CD4-positive, alpha-beta T cell (primary cell): ENCODE measurements at regions not wholly inside any gene's neighbourhood (a gene's known extent, or its start where the extent isn't known, plus 50 kb on each side); places are given as distances from the start of the nearest gene placed in this dataset.
"Not testable (repeated sequence)": the region's sequence is repeated elsewhere in the genome, so short reads cannot be mapped to it uniquely, and the experiment has no call there.

ENCODE experiments used
- ATAC-seq: fragments of 200-7000 bp; cut with Tn5 transposase; one replicate; pipeline ENCODE4 v1.10.0; 2022; ENCODE audit warnings: mild to moderate bottlenecking; ENCODE audit not compliant: poor library complexity
- CTCF ChIA-PET: fragments of 350-600 bp; sonication (Branson Sonifier 250); formaldehyde crosslinking; loops from one replicate; lab custom pipeline; 2021; ENCODE audit warnings: antibody characterized with exemption, inconsistent platforms; lab: Charles Lee
- POLR2A ChIA-PET: fragments of 350-600 bp; sonication (Branson Sonifier 250); formaldehyde crosslinking; loops from one replicate; lab custom pipeline; 2021; ENCODE audit warnings: antibody characterized with exemption, inconsistent platforms; lab: Charles Lee
- DNase-seq, 14 experiments: peaks; one replicate each; pipeline ENCODE4 v3.0.0-alpha.2; 2013 to 2020; ENCODE audit warnings: mixed read lengths in 2 of 14
- H3K27ac ChIP-seq, 2 donors: one replicate each; pipeline versions ENCODE4 v1.5.1 to v1.7.0; 2013; ENCODE audit warnings: low read length in 2 of 2, low read depth in 1 of 2, mild to moderate bottlenecking in 1 of 2
- H3K27me3 ChIP-seq, 2 experiments: 1 replicate in 1 of 2; 2 replicates in 1 of 2; pipeline versions ENCODE4 v1.6.1 to v1.7.0; 2013; ENCODE audit warnings: low read length in 2 of 2, control low read depth in 1 of 2, mild to moderate bottlenecking in 1 of 2, moderate library complexity in 1 of 2; ENCODE audit not compliant: insufficient read depth in 2 of 2, control insufficient read depth in 1 of 2
- H3K36me3 ChIP-seq: one replicate; pipeline ENCODE4 v1.6.1; 2013; ENCODE audit warnings: low read length, control low read depth; ENCODE audit not compliant: insufficient read depth
- H3K4me1 ChIP-seq: one replicate; pipeline ENCODE4 v1.6.1; 2013; ENCODE audit warnings: low read length, control low read depth; ENCODE audit not compliant: insufficient read depth
- H3K4me3 ChIP-seq: one replicate; pipeline ENCODE4 v1.5.1; 2013; ENCODE audit warnings: mild to moderate bottlenecking, low read length, moderate library complexity
- H3K9me3 ChIP-seq, 2 experiments: 1 replicate in 1 of 2; 2 replicates in 1 of 2; pipeline versions ENCODE4 v1.6.1 to v1.7.0; 2013; ENCODE audit warnings: low read length in 2 of 2, mild to moderate bottlenecking in 2 of 2, control low read depth in 1 of 2, moderate library complexity in 1 of 2; ENCODE audit not compliant: control insufficient read depth in 1 of 2, insufficient read depth in 1 of 2
- H3K27ac Mint-ChIP-seq: one replicate; pipeline ENCODE4 v1.8.0; 2020; ENCODE audit warnings: mixed read lengths
- H3K27me3 Mint-ChIP-seq: one replicate; pipeline ENCODE4 v1.8.0; 2021; ENCODE audit warnings: mixed read lengths
- H3K36me3 Mint-ChIP-seq: one replicate; pipeline ENCODE4 v1.8.0; 2021; ENCODE audit warnings: low read depth, mixed read lengths
- H3K4me1 Mint-ChIP-seq: one replicate; pipeline ENCODE4 v1.8.0; 2021; ENCODE audit warnings: low read depth, mixed read lengths
- H3K4me3 Mint-ChIP-seq: one replicate; pipeline ENCODE4 v1.8.0; 2020; ENCODE audit warnings: mild to moderate bottlenecking, mixed read lengths
- H3K9me3 Mint-ChIP-seq: one replicate; pipeline ENCODE4 v1.8.0; 2020; ENCODE audit warnings: mixed read lengths
- CTCF ChIP-seq: fragments of 200-600 bp; IDR thresholded peaks from one replicate; pipeline ENCODE4 v1.8.0; 2022; ENCODE audit warnings: antibody characterized with exemption, mild to moderate bottlenecking
- intact Hi-C, 2 experiments: fragments of 100-400 bp; cut with DNase I in 1 of 2; cut with micrococcal nuclease in 1 of 2; formaldehyde crosslinking; loops; one replicate each; pipeline versions ENCODE4 v1.15.1 to v1.9.0; 2023 to 2025; cut with DNase I, micrococcal nuclease

- H3K36me3 ChIP-seq, ATAC-seq, H3K9me3 ChIP-seq, POLR2A ChIA-PET, H3K27me3 ChIP-seq, H3K9me3 Mint-ChIP-seq, CTCF ChIA-PET, DNase-seq, H3K27ac Mint-ChIP-seq, H3K36me3 Mint-ChIP-seq, H3K4me3 Mint-ChIP-seq, H3K27ac ChIP-seq, H3K27me3 Mint-ChIP-seq, H3K4me1 ChIP-seq, H3K4me3 ChIP-seq: not testable (repeated sequence)
- TF ChIP-seq CTCF = peak; percentile 63
- intact Hi-C loops = loop anchor here in 1 of 2 experiments (2.0 to 10.0 kb wide), 2 partner anchors 122 to 350 kb away; no protein-coding TSS in a partner anchor
- H3K4me1 Mint-ChIP-seq = peaks cover 14% of the 10 kb centered on the region
Measured at GRCh38 chr4:3984796-3985195, 218.6 kb downstream of the ADRA2C start.

GRCh38 chr4:3986412-3986811, 220.2 kb downstream of the ADRA2C start:
- H3K4me3 Mint-ChIP-seq, ATAC-seq, H3K4me1 ChIP-seq, CTCF ChIA-PET, POLR2A ChIA-PET, H3K9me3 Mint-ChIP-seq, H3K36me3 ChIP-seq, H3K27ac ChIP-seq, DNase-seq, H3K27ac Mint-ChIP-seq, H3K27me3 ChIP-seq, H3K4me1 Mint-ChIP-seq, H3K36me3 Mint-ChIP-seq, H3K9me3 ChIP-seq, H3K4me3 ChIP-seq: not testable (repeated sequence)
- intact Hi-C loops = loop anchor here in 1 of 2 experiments (10.0 kb wide), 1 partner anchor 348 kb away; no protein-coding TSS in a partner anchor
- peaks cover 16% of the 10 kb centered on the region for H3K27me3 Mint-ChIP-seq

- H3K9me3 ChIP-seq, H3K4me3 ChIP-seq, H3K4me1 Mint-ChIP-seq, intact Hi-C loops, H3K27ac ChIP-seq, ATAC-seq, H3K36me3 Mint-ChIP-seq, H3K27ac Mint-ChIP-seq, H3K4me1 ChIP-seq, CTCF ChIA-PET, DNase-seq, H3K36me3 ChIP-seq, H3K27me3 ChIP-seq, H3K4me3 Mint-ChIP-seq, POLR2A ChIA-PET, H3K9me3 Mint-ChIP-seq: not testable (repeated sequence)
- peaks cover 19% of the 10 kb centered on the region for H3K27me3 Mint-ChIP-seq
Measured at GRCh38 chr4:3997386-3997785, 229.3 kb downstream of the OTOP1 start.

GRCh38 chr4:4004036-4004435, 222.7 kb downstream of the OTOP1 start:
- H3K9me3 Mint-ChIP-seq, CTCF ChIA-PET, H3K4me1 ChIP-seq, ATAC-seq, H3K4me1 Mint-ChIP-seq, H3K27ac Mint-ChIP-seq, H3K9me3 ChIP-seq, H3K36me3 Mint-ChIP-seq, intact Hi-C loops, H3K27me3 ChIP-seq, POLR2A ChIA-PET, H3K36me3 ChIP-seq, H3K27ac ChIP-seq, H3K4me3 Mint-ChIP-seq, H3K4me3 ChIP-seq, H3K27me3 Mint-ChIP-seq, DNase-seq: not testable (repeated sequence)

GRCh38 chr4:4004702-4005101, 222.0 kb downstream of the OTOP1 start:
- H3K27me3 Mint-ChIP-seq, H3K9me3 Mint-ChIP-seq: not testable (repeated sequence)

GRCh38 chr4:4006356-4006755, 220.4 kb downstream of the OTOP1 start:
- intact Hi-C loops, H3K27ac Mint-ChIP-seq, ATAC-seq, H3K36me3 ChIP-seq, POLR2A ChIA-PET, H3K27me3 ChIP-seq, H3K4me1 Mint-ChIP-seq, H3K4me3 Mint-ChIP-seq, H3K36me3 Mint-ChIP-seq, H3K4me1 ChIP-seq, H3K9me3 ChIP-seq, H3K4me3 ChIP-seq, DNase-seq, H3K9me3 Mint-ChIP-seq, H3K27ac ChIP-seq, CTCF ChIA-PET, H3K27me3 Mint-ChIP-seq: not testable (repeated sequence)

More at GRCh38 chr4:4004702-4005101, 222.0 kb downstream of the OTOP1 start:
- H3K4me1 Mint-ChIP-seq, H3K9me3 ChIP-seq, H3K4me3 ChIP-seq, H3K36me3 Mint-ChIP-seq, POLR2A ChIA-PET, H3K27ac ChIP-seq, H3K27ac Mint-ChIP-seq, H3K36me3 ChIP-seq, CTCF ChIA-PET, H3K27me3 ChIP-seq, H3K4me1 ChIP-seq, DNase-seq, intact Hi-C loops, ATAC-seq, H3K4me3 Mint-ChIP-seq: not testable (repeated sequence)

GRCh38 chr4:4019071-4019470, 207.7 kb downstream of the OTOP1 start:
- H3K4me3 ChIP-seq, ATAC-seq, H3K9me3 ChIP-seq, intact Hi-C loops, POLR2A ChIA-PET, H3K27ac Mint-ChIP-seq, H3K27ac ChIP-seq, H3K4me1 Mint-ChIP-seq, H3K9me3 Mint-ChIP-seq, H3K36me3 ChIP-seq, H3K27me3 ChIP-seq, H3K4me1 ChIP-seq, H3K4me3 Mint-ChIP-seq, CTCF ChIA-PET, H3K36me3 Mint-ChIP-seq: not testable (repeated sequence)
- H3K27me3 Mint-ChIP-seq = peaks cover 21% of the 10 kb centered on the region
- DNase-seq = peak in 3 of 14 experiments; percentile 1 to 9 (median 3)
